Gastroesophageal sphincter (tissue), 4 donors: ENCODE measurements at regions not wholly inside any gene's neighbourhood (a gene's known extent, or its start where the extent isn't known, plus 50 kb on each side); places are given as distances from the start of the nearest gene placed in this dataset.

Experiments
- ATAC-seq: fragments of 150-250 bp; one replicate; pipeline ENCODE4 v1.9.1; 2016; ENCODE audit warnings: mild to moderate bottlenecking, moderate library complexity
- H3K27ac ChIP-seq, 4 donors: fragments of 200-600 bp; sonication (generic) in 3 of 4; 1 replicate in 3 of 4; 2 replicates in 1 of 4; pipeline ENCODE4 v1.5.1; 2016 to 2019
- H3K27me3 ChIP-seq: fragments of 200-600 bp; sonication (generic); one replicate; pipeline ENCODE4 v1.5.1; 2019
- H3K36me3 ChIP-seq, 2 donors: fragments of 200-600 bp; sonication (generic); one replicate each; pipeline ENCODE4 v1.5.1; 2019; ENCODE audit warnings: control low read depth in 1 of 2
- H3K4me1 ChIP-seq, 3 donors: fragments of 200-600 bp; sonication (generic); 1 replicate in 2 of 3; 2 replicates in 1 of 3; pipeline ENCODE4 v1.5.1; 2016 to 2019; ENCODE audit warnings: control low read depth in 2 of 3
- H3K4me3 ChIP-seq, 2 donors: fragments of 200-600 bp; sonication (generic); one replicate each; pipeline ENCODE4 v1.5.1; 2019; ENCODE audit warnings: mild to moderate bottlenecking in 1 of 2, moderate library complexity in 1 of 2
- H3K9me3 ChIP-seq, 3 donors: fragments of 200-600 bp; sonication (generic); one replicate each; pipeline ENCODE4 v1.5.1; 2017 to 2019; ENCODE audit warnings: control low read depth in 2 of 3
- EP300 ChIP-seq: sonication (generic); formaldehyde crosslinking; IDR thresholded peaks from one replicate; pipeline ENCODE4 v1.6.1; 2017; ENCODE audit warnings: antibody characterized with exemption, mild to moderate bottlenecking
- POLR2A ChIP-seq, 2 donors: fragments of 450-650 bp; IDR thresholded peaks; one replicate each; pipeline ENCODE4 v1.6.1; 2017; ENCODE audit warnings: antibody characterized with exemption in 2 of 2, mild to moderate bottlenecking in 2 of 2, moderate library complexity in 1 of 2
- POLR2AphosphoS5 ChIP-seq: sonication (generic); formaldehyde crosslinking; IDR thresholded peaks from one replicate; pipeline ENCODE4 v1.6.1; 2017; ENCODE audit warnings: antibody characterized with exemption
- WGBS, 2 donors: methylation state at CpG; one replicate each; pipeline ENCODE4 v1.1.5; 2018; ENCODE audit warnings: low coverage in 1 of 2; 5-methylcytosine and 5-hydroxymethylcytosine counted together
- TF ChIP-seq, protein P1 (sequence below), 4 experiments: fragments of 200-600 bp in 2 of 4; fragments of 450-650 bp in 2 of 4; sonication (generic) in 1 of 4; IDR thresholded peaks; one replicate each; pipeline ENCODE4 v1.5.1; 2017 to 2019; ENCODE audit warnings: antibody characterized with exemption in 4 of 4, mild to moderate bottlenecking in 2 of 4, moderate library complexity in 2 of 4

DNA sequence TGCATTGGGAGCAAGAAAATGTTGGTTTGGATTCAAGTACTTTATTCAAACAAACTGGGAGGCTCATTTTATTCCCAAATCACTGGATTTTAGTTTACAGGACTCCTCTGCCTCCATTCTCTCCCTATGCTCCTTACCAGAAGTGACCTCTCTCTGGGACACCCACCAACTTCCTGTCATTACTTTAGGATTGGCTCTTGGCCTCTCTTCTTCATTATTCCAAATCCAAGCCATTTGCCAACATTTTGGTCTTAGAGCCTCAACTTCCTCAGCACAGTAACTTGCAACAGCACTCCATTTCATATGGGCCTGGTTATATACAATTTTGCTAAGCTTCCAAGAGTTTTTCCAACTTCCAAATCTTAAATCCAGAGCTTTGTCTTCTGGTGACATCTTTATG is 432.1 kb downstream of the NR2F2 start:
- Histone ChIP-seq H3K27ac (no peak overlapping the region), H3K4me3 (no peak overlapping the region), H3K4me1 (no peaks in the 10 kb centered on the region), H3K9me3 (peaks cover 0 to 3% (median 0%) of the 10 kb centered on the region in 3 donors), H3K36me3 (no peaks in the 10 kb centered on the region), H3K27me3 (no peaks in the 10 kb centered on the region)
- TF ChIP-seq, protein P1, sequence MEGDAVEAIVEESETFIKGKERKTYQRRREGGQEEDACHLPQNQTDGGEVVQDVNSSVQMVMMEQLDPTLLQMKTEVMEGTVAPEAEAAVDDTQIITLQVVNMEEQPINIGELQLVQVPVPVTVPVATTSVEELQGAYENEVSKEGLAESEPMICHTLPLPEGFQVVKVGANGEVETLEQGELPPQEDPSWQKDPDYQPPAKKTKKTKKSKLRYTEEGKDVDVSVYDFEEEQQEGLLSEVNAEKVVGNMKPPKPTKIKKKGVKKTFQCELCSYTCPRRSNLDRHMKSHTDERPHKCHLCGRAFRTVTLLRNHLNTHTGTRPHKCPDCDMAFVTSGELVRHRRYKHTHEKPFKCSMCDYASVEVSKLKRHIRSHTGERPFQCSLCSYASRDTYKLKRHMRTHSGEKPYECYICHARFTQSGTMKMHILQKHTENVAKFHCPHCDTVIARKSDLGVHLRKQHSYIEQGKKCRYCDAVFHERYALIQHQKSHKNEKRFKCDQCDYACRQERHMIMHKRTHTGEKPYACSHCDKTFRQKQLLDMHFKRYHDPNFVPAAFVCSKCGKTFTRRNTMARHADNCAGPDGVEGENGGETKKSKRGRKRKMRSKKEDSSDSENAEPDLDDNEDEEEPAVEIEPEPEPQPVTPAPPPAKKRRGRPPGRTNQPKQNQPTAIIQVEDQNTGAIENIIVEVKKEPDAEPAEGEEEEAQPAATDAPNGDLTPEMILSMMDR (IDR thresholded peaks at IDR 0.05), result no peak
- no peak for TF ChIP-seq POLR2AphosphoS5
- no peak for TF ChIP-seq EP300
- TF ChIP-seq POLR2A (IDR thresholded peaks at IDR 0.05), result no peak
- no peak for ATAC-seq

DNA sequence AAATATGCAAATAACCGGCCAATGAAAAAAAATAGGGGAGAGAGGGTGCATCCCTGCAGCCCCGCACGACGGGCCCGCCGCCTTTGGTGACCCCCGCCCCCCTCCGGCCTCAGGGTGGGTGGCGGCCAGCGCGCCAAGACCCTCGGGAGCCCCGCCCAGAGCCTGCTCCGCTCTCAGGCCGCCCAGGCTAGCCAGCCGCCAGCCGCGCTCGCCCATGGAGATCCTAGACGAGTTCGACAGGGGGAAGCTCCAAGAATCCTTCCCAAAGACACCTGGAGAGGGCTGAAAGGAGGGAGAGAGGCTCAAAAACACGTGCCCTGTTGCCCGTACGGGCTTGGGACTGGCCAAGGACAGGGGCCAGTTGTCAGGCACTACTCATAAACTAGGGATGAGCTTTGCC is 434.0 kb downstream of the NR2F2 start:
- Histone ChIP-seq H3K27me3 (no peaks in the 10 kb centered on the region), H3K27ac (no peak overlapping the region), H3K4me1 (no peaks in the 10 kb centered on the region), H3K9me3 (no peaks in the 10 kb centered on the region), H3K4me3 (no peak overlapping the region), H3K36me3 (no peaks in the 10 kb centered on the region)
- no peak for ATAC-seq
- WGBS, 2 donors, result 70 to 80% methylated on average over 1 to 2 of the region's 24 CpGs
- TF ChIP-seq EP300 (no peak), POLR2AphosphoS5 (no peak), POLR2A (IDR thresholded peaks at IDR 0.05) (no peak)
- TF ChIP-seq, protein P1 (IDR thresholded peaks at IDR 0.05), result no peak

DNA sequence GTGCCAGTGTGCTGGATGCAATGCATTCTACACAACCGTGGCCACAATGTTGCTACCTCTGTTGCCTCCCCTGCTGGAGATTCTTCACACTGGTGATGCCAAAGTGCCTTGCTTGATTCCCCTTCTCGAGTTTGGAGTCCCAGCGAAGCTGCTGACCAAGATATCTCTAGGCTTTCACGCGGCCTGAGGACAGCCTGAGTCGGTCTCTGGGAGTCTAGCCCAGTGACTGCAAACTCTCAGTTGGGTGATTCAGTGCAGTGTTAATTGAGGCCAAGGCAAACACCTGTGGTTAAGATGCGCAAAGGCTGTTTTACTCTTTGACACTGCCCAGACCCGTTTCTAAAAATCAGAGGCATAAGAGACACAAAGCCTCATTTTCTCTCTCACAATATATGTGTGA is 434.4 kb downstream of the NR2F2 start:
- H3K9me3 ChIP-seq, result no peaks in the 10 kb centered on the region
- TF ChIP-seq POLR2AphosphoS5 (no peak), EP300 (no peak), POLR2A (IDR thresholded peaks at IDR 0.05) (no peak)
- TF ChIP-seq, protein P1 (IDR thresholded peaks at IDR 0.05), result no peak
- no peaks in the 10 kb centered on the region for H3K4me1 ChIP-seq
- H3K36me3 ChIP-seq, result no peaks in the 10 kb centered on the region
- H3K27me3 ChIP-seq, result no peaks in the 10 kb centered on the region
- no peak overlapping the region for H3K27ac ChIP-seq
- no peak for ATAC-seq
- H3K4me3 ChIP-seq, result no peak overlapping the region
- 70 to 73% methylated on average over 3 of the region's 8 CpGs for WGBS, 2 donors

DNA sequence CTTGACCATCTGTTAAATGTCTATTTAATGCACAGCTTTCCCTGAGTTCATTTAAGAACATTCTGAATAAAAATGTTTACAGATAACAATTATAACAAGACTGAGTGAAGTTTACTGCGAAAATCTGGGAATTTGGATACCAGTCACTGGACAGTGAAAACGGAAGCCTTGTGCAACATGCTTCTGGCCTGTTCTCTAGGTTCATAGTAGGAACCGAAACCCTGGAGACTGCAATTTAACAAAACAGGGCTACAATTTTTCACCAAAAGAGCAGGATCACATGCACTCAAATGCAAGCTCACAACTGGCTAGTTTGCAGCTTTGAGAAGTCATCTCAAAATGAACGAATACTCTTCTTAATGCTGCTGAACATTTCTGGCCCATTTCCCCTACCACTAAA is 435.9 kb downstream of the NR2F2 start:
- Histone ChIP-seq H3K9me3 (no peaks in the 10 kb centered on the region), H3K4me1 (no peaks in the 10 kb centered on the region), H3K27ac (no peak overlapping the region), H3K27me3 (no peaks in the 10 kb centered on the region), H3K36me3 (no peaks in the 10 kb centered on the region), H3K4me3 (no peak overlapping the region)
- no peak for ATAC-seq
- 68 to 71% methylated on average over 4 of the region's 4 CpGs for WGBS, 2 donors
- no peak for TF ChIP-seq EP300
- TF ChIP-seq POLR2AphosphoS5, result no peak
- TF ChIP-seq, protein P1 (IDR thresholded peaks at IDR 0.05), result no peak
- TF ChIP-seq POLR2A (IDR thresholded peaks at IDR 0.05), result no peak

DNA sequence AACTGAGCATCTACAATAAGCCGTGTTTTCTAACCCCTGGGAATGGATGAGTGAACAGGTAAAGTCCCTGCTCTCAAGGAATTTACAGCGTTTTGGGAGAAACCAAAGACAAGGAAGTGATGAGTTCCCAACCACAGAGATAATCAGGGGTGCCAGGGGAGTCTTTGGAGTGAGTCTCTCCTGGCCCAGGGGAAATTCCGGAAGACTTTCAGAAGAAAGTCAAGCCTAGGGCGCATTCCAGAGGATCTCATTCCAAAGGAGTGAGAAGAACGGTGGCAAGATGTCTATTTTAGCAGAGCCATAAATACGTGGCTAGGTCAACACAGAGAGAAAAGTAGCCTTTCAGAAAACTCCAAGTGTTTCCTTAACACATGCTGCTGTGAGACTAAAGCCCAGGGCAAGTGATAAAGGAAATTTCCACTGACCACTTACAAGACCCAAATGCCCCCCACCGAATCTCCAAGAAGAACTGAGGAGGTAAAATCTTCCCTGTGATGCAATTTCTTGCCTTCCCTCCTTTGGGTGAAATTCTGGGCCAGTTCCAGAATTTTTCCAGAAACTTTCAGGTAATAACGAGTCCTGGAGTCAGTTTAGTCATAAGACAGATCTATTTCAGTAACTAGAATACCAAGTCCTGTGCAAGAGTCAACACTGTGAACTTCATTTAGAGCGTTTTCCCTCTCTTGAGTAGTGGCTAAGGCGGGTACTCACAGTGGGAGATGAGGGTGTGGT is 437.4 kb downstream of the NR2F2 start:
- no peak for TF ChIP-seq POLR2A (IDR thresholded peaks at IDR 0.05)
- TF ChIP-seq, protein P1 (IDR thresholded peaks at IDR 0.05), result no peak
- TF ChIP-seq POLR2AphosphoS5, result no peak
- no peak for TF ChIP-seq EP300
- H3K4me3 ChIP-seq, result no peak overlapping the region
- WGBS, 2 donors, result 77 to 79% methylated on average over 6 to 8 of the region's 10 CpGs
- H3K36me3 ChIP-seq, result no peaks in the 10 kb centered on the region
- no peaks in the 10 kb centered on the region for H3K9me3 ChIP-seq
- no peaks in the 10 kb centered on the region for H3K27me3 ChIP-seq
- ATAC-seq, result no peak
- no peaks in the 10 kb centered on the region for H3K4me1 ChIP-seq
- no peak overlapping the region for H3K27ac ChIP-seq
